Mammary epithelial cell (primary cell): ENCODE measurements at regions not wholly inside any gene's neighbourhood (a gene's known extent, or its start where the extent isn't known, plus 50 kb on each side); places are given as distances from the start of the nearest gene placed in this dataset.

Experiments
- EZH2 ChIP-seq: IDR thresholded peaks from 2 replicates; pipeline ENCODE4 v1.6.1; 2012; ENCODE audit warnings: low read length, inconsistent platforms, borderline replicate concordance
- TF ChIP-seq, protein P1 (sequence below), 2 donors: IDR thresholded peaks in 1 of 2; conservative IDR thresholded peaks in 1 of 2; 2 replicates each; pipeline ENCODE4 v1.5.1; 2011 to 2012; ENCODE audit warnings: inconsistent platforms in 2 of 2, low read length in 2 of 2, mild to moderate bottlenecking in 2 of 2, control low read depth in 1 of 2, low read depth in 1 of 2; ENCODE audit not compliant: insufficient read depth in 1 of 2; ENCODE audit errors: extremely low read depth in 1 of 2

- TF ChIP-seq, protein P1, sequence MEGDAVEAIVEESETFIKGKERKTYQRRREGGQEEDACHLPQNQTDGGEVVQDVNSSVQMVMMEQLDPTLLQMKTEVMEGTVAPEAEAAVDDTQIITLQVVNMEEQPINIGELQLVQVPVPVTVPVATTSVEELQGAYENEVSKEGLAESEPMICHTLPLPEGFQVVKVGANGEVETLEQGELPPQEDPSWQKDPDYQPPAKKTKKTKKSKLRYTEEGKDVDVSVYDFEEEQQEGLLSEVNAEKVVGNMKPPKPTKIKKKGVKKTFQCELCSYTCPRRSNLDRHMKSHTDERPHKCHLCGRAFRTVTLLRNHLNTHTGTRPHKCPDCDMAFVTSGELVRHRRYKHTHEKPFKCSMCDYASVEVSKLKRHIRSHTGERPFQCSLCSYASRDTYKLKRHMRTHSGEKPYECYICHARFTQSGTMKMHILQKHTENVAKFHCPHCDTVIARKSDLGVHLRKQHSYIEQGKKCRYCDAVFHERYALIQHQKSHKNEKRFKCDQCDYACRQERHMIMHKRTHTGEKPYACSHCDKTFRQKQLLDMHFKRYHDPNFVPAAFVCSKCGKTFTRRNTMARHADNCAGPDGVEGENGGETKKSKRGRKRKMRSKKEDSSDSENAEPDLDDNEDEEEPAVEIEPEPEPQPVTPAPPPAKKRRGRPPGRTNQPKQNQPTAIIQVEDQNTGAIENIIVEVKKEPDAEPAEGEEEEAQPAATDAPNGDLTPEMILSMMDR (conservative IDR thresholded peaks at IDR 0.05 in 1 of 2, IDR thresholded peaks at IDR 0.05 in 1 of 2; ENCODE audit: extremely low read depth in 1 of 2, insufficient read depth in 1 of 2, low read depth in 1 of 2, low read length in 2 of 2) = no peak
- no peak for TF ChIP-seq EZH2
These were observed 504.2 kb downstream of the ZEB2 start for GRCh38 chr2:144015655-144016245.
